ENCODE measurements at regions not wholly inside any gene's neighbourhood (a gene's known extent, or its start where the extent isn't known, plus 50 kb on each side); places are given as distances from the start of the nearest gene placed in this dataset.

GRCh38 chr4:129603241-129603931 is 507.4 kb downstream of the C4orf33 start:
- Histone ChIP-seq H3K4me1 (ENCODE audit: insufficient read depth) (no peaks in the 10 kb centered on the region), H2AFZ (no peak overlapping the region), H3K79me2 (no peaks in the 10 kb centered on the region), H3K36me3 (replicated peaks; ENCODE audit: insufficient read depth, low read depth) (no peaks in the 10 kb centered on the region), H3K4me3 (no peak overlapping the region), H3K9me3 (ENCODE audit: low read depth) (no peaks in the 10 kb centered on the region), H3K4me2 (no peak overlapping the region), H3K27ac (no peak overlapping the region), H3K9me2 (replicated peaks; ENCODE audit: insufficient read depth) (no peaks in the 10 kb centered on the region), H3K27me3 (no peaks in the 10 kb centered on the region), H4K20me1 (ENCODE audit: insufficient read depth, poor library complexity, severe bottlenecking) (no peaks in the 10 kb centered on the region)
- DNase-seq (ENCODE audit: low spot score): no peak
- TF ChIP-seq EZH2 (IDR thresholded peaks at IDR 0.05; ENCODE audit: borderline replicate concordance): no peak
- TF ChIP-seq, protein P1, sequence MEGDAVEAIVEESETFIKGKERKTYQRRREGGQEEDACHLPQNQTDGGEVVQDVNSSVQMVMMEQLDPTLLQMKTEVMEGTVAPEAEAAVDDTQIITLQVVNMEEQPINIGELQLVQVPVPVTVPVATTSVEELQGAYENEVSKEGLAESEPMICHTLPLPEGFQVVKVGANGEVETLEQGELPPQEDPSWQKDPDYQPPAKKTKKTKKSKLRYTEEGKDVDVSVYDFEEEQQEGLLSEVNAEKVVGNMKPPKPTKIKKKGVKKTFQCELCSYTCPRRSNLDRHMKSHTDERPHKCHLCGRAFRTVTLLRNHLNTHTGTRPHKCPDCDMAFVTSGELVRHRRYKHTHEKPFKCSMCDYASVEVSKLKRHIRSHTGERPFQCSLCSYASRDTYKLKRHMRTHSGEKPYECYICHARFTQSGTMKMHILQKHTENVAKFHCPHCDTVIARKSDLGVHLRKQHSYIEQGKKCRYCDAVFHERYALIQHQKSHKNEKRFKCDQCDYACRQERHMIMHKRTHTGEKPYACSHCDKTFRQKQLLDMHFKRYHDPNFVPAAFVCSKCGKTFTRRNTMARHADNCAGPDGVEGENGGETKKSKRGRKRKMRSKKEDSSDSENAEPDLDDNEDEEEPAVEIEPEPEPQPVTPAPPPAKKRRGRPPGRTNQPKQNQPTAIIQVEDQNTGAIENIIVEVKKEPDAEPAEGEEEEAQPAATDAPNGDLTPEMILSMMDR (IDR thresholded peaks at IDR 0.05; ENCODE audit: poor library complexity): no peak
- no peak for TF ChIP-seq EZH2phosphoT487 (IDR thresholded peaks at IDR 0.05; ENCODE audit: low read depth, severe bottlenecking, unreplicated experiment)
- 60% methylated on average over 4 of the region's 4 CpGs for WGBS (ENCODE audit: low lambda C conversion rate, missing lambda C conversion rate)

GRCh38 chr4:129604632-129605255 is 508.8 kb downstream of the C4orf33 start:
- H3K27ac ChIP-seq: no peak overlapping the region
- no peaks in the 10 kb centered on the region for H3K9me3 ChIP-seq (ENCODE audit: low read depth)
- no peaks in the 10 kb centered on the region for H3K79me2 ChIP-seq
- H3K9me2 ChIP-seq (replicated peaks; ENCODE audit: insufficient read depth): no peaks in the 10 kb centered on the region
- no peak for DNase-seq (ENCODE audit: low spot score)
- no peaks in the 10 kb centered on the region for H4K20me1 ChIP-seq (ENCODE audit: insufficient read depth, poor library complexity, severe bottlenecking)
- H3K27me3 ChIP-seq: no peaks in the 10 kb centered on the region
- no peaks in the 10 kb centered on the region for H3K36me3 ChIP-seq (replicated peaks; ENCODE audit: insufficient read depth, low read depth)
- TF ChIP-seq EZH2 (IDR thresholded peaks at IDR 0.05; ENCODE audit: borderline replicate concordance) (no peak), EZH2phosphoT487 (IDR thresholded peaks at IDR 0.05; ENCODE audit: low read depth, severe bottlenecking, unreplicated experiment) (no peak)
- TF ChIP-seq, protein P1 (IDR thresholded peaks at IDR 0.05; ENCODE audit: poor library complexity): no peak
- 70% methylated on average over 1 of the region's 1 CpG for WGBS (ENCODE audit: low lambda C conversion rate, missing lambda C conversion rate)
- H3K4me1 ChIP-seq (ENCODE audit: insufficient read depth): no peaks in the 10 kb centered on the region
- no peak overlapping the region for H3K4me3 ChIP-seq
- H2AFZ ChIP-seq: no peak overlapping the region
- H3K4me2 ChIP-seq: no peak overlapping the region

GRCh38 chr4:129614611-129615010 is 518.7 kb downstream of the C4orf33 start:
- Histone ChIP-seq H3K4me3 (no peak overlapping the region), H3K36me3 (replicated peaks; ENCODE audit: insufficient read depth, low read depth) (no peaks in the 10 kb centered on the region), H3K4me1 (ENCODE audit: insufficient read depth) (no peaks in the 10 kb centered on the region), H3K4me2 (no peak overlapping the region), H3K27me3 (no peaks in the 10 kb centered on the region), H4K20me1 (ENCODE audit: insufficient read depth, poor library complexity, severe bottlenecking) (no peaks in the 10 kb centered on the region), H3K79me2 (no peaks in the 10 kb centered on the region), H3K9me3 (ENCODE audit: low read depth) (no peaks in the 10 kb centered on the region), H3K27ac (no peak overlapping the region), H2AFZ (no peak overlapping the region), H3K9me2 (replicated peaks; ENCODE audit: insufficient read depth) (no peaks in the 10 kb centered on the region)
- DNase-seq (ENCODE audit: low spot score): no peak
- WGBS (ENCODE audit: low lambda C conversion rate, missing lambda C conversion rate): 58% methylated on average over 3 of the region's 3 CpGs
- TF ChIP-seq EZH2 (IDR thresholded peaks at IDR 0.05; ENCODE audit: borderline replicate concordance): no peak

DNA sequence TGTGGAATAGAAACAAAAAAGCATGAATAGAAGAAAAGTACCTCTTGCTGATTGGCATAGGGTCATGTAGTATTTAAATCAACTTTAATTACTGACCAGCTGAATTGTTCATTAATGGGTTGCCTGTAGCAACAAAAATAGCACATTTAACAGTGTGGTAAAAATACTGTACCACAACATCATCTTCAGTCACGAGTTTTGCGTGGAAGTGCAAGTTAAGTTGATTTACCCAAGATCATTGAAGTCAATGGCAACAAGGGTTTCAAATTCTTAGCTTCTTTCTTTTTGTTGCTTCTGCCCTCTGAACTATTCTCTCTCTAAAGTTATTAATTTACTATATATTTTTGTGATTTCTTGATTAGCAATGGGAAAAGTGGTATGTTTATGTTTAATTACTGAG is 526.6 kb downstream of the C4orf33 start:
- 91% methylated on average over 2 of the region's 2 CpGs for WGBS (ENCODE audit: low lambda C conversion rate, missing lambda C conversion rate)
- H3K9me3 ChIP-seq (ENCODE audit: low read depth): no peaks in the 10 kb centered on the region
- H3K27me3 ChIP-seq: no peaks in the 10 kb centered on the region

More for the DNA sequence above, 526.6 kb downstream of the C4orf33 start:
- Histone ChIP-seq H3K36me3 (replicated peaks; ENCODE audit: insufficient read depth, low read depth) (no peaks in the 10 kb centered on the region), H3K9me2 (replicated peaks; ENCODE audit: insufficient read depth) (no peaks in the 10 kb centered on the region), H3K4me1 (ENCODE audit: insufficient read depth) (no peaks in the 10 kb centered on the region), H3K4me3 (no peak overlapping the region), H3K4me2 (no peak overlapping the region), H3K79me2 (no peaks in the 10 kb centered on the region), H4K20me1 (ENCODE audit: insufficient read depth, poor library complexity, severe bottlenecking) (no peaks in the 10 kb centered on the region), H3K27ac (no peak overlapping the region), H2AFZ (no peak overlapping the region)
- TF ChIP-seq, protein P1 (IDR thresholded peaks at IDR 0.05; ENCODE audit: poor library complexity): no peak
- no peak for TF ChIP-seq EZH2 (IDR thresholded peaks at IDR 0.05; ENCODE audit: borderline replicate concordance)
- TF ChIP-seq EZH2phosphoT487 (IDR thresholded peaks at IDR 0.05; ENCODE audit: low read depth, severe bottlenecking, unreplicated experiment): no peak
- DNase-seq (ENCODE audit: low spot score): no peak

Measured in hepatocyte (in vitro differentiated cells).